Left hindlimb (tissue), 1 donor: ENCODE measurements at regions not wholly inside any gene's neighbourhood (a gene's known extent, or its start where the extent isn't known, plus 50 kb on each side); places are given as distances from the start of the nearest gene placed in this dataset.
"Not testable (repeated sequence)": the region's sequence is repeated elsewhere in the genome, so short reads cannot be mapped to it uniquely, and the experiment has no call there.

Experiments
- DNase-seq: peaks from one replicate; pipeline ENCODE4 v3.0.0-alpha.2; 2018

- DNase-seq, result no peak
Observed at GRCh38 chr13:37290716-37291505, 185.4 kb upstream of the CSNK1A1L start.

GRCh38 chr13:37289212-37289935 lies 183.9 kb upstream of the CSNK1A1L start:
- no peak for DNase-seq

GRCh38 chr13:37288057-37288720 lies 182.7 kb upstream of the CSNK1A1L start:
- DNase-seq, result no peak

- DNase-seq, result not testable (repeated sequence)
Observed at GRCh38 chr13:37280231-37280630, 174.8 kb upstream of the CSNK1A1L start.

GRCh38 chr13:37277435-37278144 lies 172.1 kb upstream of the CSNK1A1L start:
- DNase-seq, result no peak

- no peak for DNase-seq
Observed at GRCh38 chr13:37277007-37277406, 171.5 kb upstream of the CSNK1A1L start.

- no peak for DNase-seq
Observed at GRCh38 chr13:37274569-37275497, 169.4 kb upstream of the CSNK1A1L start.

DNA sequence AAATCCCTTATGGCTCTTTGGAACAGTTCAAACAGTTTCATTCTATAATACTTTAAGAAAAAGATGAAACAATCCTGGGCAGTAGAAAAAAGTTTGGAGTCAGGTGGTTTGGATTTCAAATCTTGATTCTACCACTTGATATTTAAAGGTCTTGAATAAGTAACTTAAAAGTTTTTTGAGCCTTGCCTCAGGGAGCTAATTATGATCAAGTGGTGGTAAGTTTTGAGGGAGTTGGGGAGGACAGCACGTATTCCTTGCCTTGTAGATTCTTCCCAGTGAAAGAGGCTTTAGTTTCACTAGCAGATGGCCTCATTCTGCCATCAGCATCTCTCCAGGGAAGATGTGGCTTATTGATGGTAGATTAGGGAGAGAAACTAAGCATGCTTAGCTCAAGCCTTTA lies 168.4 kb upstream of the CSNK1A1L start:
- no peak for DNase-seq

DNA sequence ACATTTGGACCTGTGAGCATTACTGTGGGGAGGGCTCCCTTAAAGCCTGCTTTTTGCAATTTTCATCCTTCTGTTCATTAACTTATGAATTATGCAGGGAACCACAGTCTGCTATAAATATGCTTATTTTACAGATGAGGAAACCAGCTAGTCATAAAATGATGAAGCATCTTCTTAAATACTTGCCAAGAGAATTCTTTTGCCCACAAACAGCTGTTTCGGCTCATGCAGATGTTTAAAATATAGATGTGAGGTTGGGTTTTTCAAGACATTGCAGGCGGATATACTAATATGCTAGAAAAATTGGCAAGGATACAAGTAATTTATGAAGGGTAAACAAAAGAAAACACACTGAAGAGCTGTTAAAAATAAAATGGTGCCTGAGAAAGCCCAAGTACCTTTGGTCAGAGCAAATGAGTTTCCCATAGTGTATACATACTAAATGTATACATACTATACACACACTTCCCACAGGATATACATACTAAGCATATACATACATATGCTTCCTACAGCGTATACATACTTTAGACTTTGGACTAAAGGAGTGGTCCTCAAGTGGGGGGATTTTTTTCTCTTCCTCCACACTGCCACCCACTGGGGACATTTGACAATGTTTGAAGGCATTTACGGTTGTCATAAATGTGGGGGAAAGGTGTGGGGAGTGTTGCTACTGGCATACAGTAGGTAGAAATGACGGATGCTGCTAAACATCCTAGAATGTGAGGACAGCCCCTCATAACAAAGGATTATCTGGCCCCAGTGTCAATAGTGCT lies 164.9 kb upstream of the CSNK1A1L start:
- no peak for DNase-seq

DNA sequence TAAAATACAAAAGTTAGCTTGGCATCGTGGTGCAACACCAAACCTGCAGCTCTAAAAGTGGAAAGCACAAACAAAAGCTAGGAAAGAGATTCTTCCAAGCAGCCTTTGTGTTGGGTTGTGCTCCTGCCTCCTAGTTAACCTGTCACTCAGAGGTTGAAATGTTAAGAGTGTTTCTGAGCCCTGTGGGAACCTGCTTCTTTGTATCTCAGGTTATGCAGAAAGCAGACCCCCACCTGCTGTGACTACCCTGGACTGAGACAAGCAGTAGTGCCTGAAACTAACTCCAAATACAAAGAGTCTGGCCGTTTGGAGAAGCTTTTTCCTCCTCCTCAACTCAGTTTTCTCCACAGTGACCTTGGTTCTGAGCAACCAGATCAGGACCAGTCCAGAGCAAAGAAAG lies 158.4 kb upstream of the CSNK1A1L start:
- no peak for DNase-seq

- DNase-seq, result no peak
Observed at GRCh38 chr13:37257706-37258105, 152.2 kb upstream of the CSNK1A1L start.

DNA sequence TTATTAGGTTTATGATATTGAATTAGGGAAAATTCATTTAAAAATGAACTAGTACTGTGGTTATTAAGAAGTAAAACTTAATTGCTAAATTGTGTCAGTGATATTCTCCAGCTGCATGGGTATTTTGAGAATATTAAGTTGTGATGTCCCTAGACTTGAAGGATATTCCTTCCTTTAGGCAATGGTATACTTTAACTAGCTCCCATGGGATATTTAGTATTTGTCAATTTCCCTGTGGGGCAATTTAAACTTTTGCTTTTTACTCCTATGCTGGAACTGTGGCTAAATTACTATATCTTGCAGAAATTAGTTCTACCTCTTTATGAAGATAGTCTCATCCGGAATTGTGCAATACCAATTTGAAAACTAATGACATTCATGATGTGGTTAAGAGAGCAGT lies 151.6 kb upstream of the CSNK1A1L start:
- DNase-seq, result no peak

GRCh38 chr13:37241786-37242185 lies 136.3 kb upstream of the CSNK1A1L start:
- DNase-seq, result no peak

DNA sequence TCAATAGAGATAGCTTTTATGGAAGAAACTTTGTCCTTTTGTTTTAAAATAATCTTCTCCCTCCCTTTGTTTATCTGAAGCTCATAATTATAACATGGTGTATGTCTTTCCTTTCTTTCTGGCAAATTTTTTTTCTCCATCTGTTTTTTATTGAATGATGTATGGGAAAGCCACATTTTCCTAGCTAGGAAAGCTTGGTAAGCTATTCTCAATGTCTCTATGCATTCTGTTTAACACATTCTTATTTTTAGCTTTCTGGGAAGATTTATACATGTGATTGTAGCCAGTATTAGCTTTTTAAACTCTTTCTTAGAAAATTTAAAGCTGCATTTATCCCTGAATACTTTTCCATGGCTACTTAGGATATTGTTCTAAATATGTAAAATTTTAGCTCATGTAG lies 124.9 kb upstream of the CSNK1A1L start:
- no peak for DNase-seq

DNA sequence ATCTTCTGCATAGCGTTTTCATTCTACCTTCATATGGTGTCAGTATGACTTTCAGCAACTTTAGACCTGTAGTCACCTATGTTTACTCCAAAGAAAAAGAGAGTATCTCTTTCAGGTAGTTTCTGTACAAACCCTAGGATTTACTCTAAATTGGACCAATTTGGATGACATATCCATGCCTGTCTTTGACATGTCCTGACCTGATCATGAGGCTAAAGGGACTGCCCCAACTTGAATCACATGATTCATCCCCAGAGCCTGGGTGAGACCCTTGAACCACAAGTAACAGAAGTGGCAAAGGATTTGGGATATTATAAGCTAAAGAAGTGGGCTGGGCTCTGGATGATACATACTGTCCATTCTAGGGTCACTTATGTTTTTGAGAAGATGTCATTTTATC lies 124.5 kb upstream of the CSNK1A1L start:
- DNase-seq, result no peak

DNA sequence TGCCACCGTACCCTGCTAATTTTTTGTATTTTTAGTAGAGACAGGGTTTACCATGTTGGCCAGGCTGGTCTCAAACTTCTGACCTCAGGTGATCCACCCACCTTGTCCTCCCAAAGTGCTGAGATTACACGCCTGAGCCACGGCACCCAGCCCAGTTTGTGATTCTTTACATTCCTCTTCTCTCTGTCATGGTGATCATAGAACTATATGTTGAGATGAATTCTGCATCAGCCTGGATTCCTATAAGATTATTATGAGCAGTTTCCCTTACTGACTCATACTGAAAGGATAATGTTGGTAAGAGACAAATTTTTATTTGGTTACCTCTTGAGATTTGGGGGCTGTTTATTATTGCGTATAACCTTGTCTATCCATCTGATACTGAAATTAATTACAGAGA lies 121.5 kb upstream of the CSNK1A1L start:
- no peak for DNase-seq

- DNase-seq, result no peak
Observed at GRCh38 chr13:37225414-37226070, 120.1 kb upstream of the CSNK1A1L start.

DNA sequence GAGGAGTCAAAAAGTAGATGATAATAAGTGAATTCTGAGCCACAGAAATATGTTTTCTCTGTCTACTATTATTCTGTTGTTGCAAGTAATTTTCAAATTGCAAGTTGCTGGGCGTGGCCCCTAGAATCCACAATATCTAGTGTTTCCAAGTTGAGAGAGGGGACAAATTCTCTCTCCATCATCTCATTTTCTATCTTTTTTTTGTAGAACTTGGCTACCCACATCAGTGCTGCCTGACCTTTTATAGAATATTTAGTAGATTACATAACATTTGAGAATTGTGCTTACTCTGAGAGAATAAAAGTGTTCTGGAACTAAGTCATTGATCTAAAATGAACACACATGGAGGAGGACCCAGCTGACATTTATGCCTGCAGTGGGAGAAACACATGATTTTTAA lies 110.9 kb upstream of the CSNK1A1L start:
- DNase-seq, result no peak

DNA sequence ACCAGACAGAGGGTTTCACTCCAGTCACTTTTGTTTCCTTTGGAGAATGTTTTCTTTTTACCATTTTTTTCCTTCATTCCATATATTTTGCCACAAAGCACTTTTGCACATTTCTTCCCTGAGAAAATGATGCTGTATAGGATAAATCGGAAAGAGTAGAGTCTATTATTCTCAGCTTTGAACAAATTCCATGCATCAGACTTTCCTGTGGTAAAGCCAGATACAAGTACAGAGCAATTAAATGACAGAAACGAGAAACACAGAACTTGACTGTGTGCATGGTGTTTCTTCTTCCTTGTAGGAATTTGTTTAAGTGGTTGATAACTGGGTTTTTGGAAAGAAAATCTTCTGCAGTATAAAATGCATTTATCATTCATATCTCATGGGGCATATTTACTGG lies 107.4 kb upstream of the CSNK1A1L start:
- no peak for DNase-seq

DNA sequence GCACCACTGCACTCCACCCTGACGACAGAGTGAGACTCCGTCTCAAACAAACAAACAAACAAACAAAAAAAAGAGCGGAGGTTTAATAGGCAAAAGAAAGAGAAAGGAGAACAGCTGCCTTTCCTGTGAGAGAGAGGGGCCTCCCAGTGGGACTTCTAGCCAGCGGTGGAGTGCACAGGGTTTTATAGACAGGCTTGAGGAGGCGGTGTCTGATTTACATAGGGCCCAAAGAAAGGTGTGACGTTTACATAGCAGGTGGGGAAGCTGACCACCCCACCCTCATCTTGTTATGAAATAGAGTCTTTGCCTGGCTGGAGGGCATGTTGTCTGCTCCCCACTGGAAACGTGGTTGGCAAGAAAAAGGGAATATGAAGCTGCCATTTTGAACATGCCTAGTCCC lies 106.0 kb upstream of the CSNK1A1L start:
- no peak for DNase-seq
